Neural cell (in vitro differentiated cells): ENCODE measurements at regions not wholly inside any gene's neighbourhood (a gene's known extent, or its start where the extent isn't known, plus 50 kb on each side); places are given as distances from the start of the nearest gene placed in this dataset.
"Not testable (repeated sequence)": the region's sequence is repeated elsewhere in the genome, so short reads cannot be mapped to it uniquely, and the experiment has no call there.

ENCODE experiments used
- H2AFZ ChIP-seq: fragments of 200-600, 300-800 bp; sonication (generic), shearing (Covaris generic); 2 replicates; pipeline ENCODE4 v1.6.0; 2014; ENCODE audit warnings: low read depth, mild to moderate bottlenecking, antibody characterized with exemption, low read length, moderate library complexity
- H3F3A ChIP-seq: fragments of 200-600 bp; shearing (Covaris generic); 2 replicates; pipeline ENCODE4 v1.6.1; 2016; ENCODE audit warnings: mild to moderate bottlenecking, moderate library complexity, mixed read lengths, antibody characterized with exemption, low read length; ENCODE audit not compliant: insufficient read depth, poor library complexity, severe bottlenecking
- H3K27ac ChIP-seq: fragments of 200-600, 300-800 bp; sonication (generic), shearing (Covaris generic); 2 replicates; pipeline ENCODE4 v1.5.1; 2014; ENCODE audit warnings: mild to moderate bottlenecking, low read length, moderate library complexity
- H3K27me3 ChIP-seq: fragments of 300-800, 200-600 bp; sonication (generic), shearing (Covaris generic); 2 replicates; pipeline ENCODE4 v1.6.0; 2014; ENCODE audit warnings: mild to moderate bottlenecking, low read depth, low read length, moderate library complexity; ENCODE audit not compliant: insufficient read depth
- H3K36me3 ChIP-seq: fragments of 300-800, 200-600 bp; sonication (generic), shearing (Covaris generic); 2 replicates; pipeline ENCODE4 v1.5.1; 2014; ENCODE audit warnings: mild to moderate bottlenecking, antibody characterized with exemption, low read length, moderate library complexity; ENCODE audit not compliant: insufficient read depth
- H3K4me2 ChIP-seq: fragments of 300-800, 200-600 bp; sonication (generic), shearing (Covaris generic); 2 replicates; pipeline ENCODE4 v1.6.0; 2014; ENCODE audit warnings: mild to moderate bottlenecking, low read length
- H3K4me3 ChIP-seq: fragments of 300-800, 200-600 bp; sonication (generic), shearing (Covaris generic); 2 replicates; pipeline ENCODE4 v1.5.1; 2014; ENCODE audit warnings: mild to moderate bottlenecking, low read length, moderate library complexity
- H3K79me2 ChIP-seq: fragments of 200-600 bp; shearing (Covaris generic); replicated peaks from 2 replicates; pipeline ENCODE4 v1.6.0; 2014; ENCODE audit warnings: mild to moderate bottlenecking, low read length, moderate library complexity; ENCODE audit not compliant: insufficient read depth
- H3K9ac ChIP-seq: fragments of 300-800, 200-600 bp; sonication (generic), shearing (Covaris generic); 2 replicates; pipeline ENCODE4 v1.6.1; 2016; ENCODE audit warnings: mild to moderate bottlenecking, low read length, mixed read lengths
- H3K9me2 ChIP-seq: fragments of 200-600 bp; shearing (Covaris generic); 2 replicates; pipeline ENCODE4 v1.6.1; 2016; ENCODE audit warnings: mild to moderate bottlenecking, low read length, mixed read lengths; ENCODE audit not compliant: insufficient read depth
- H3K9me3 ChIP-seq: fragments of 200-600, 300-800 bp; sonication (generic), shearing (Covaris generic); 2 replicates; pipeline ENCODE4 v1.6.1; 2016; ENCODE audit warnings: mild to moderate bottlenecking, mixed run types, low read length, moderate library complexity, mixed read lengths
- H4K20me1 ChIP-seq: fragments of 200-600 bp; shearing (Covaris generic); 2 replicates; pipeline ENCODE4 v1.6.1; 2016; ENCODE audit warnings: mild to moderate bottlenecking, mixed run types; ENCODE audit not compliant: insufficient read depth
- EP300 ChIP-seq: fragments of 450-650 bp; conservative IDR thresholded peaks from 2 replicates; pipeline ENCODE4 v1.6.1; 2014; ENCODE audit warnings: antibody characterized with exemption, mild to moderate bottlenecking, moderate library complexity; ENCODE audit not compliant: poor library complexity, severe bottlenecking
- POLR2AphosphoS5 ChIP-seq: IDR thresholded peaks from 2 replicates; pipeline ENCODE4 v1.6.1; 2012

DNA sequence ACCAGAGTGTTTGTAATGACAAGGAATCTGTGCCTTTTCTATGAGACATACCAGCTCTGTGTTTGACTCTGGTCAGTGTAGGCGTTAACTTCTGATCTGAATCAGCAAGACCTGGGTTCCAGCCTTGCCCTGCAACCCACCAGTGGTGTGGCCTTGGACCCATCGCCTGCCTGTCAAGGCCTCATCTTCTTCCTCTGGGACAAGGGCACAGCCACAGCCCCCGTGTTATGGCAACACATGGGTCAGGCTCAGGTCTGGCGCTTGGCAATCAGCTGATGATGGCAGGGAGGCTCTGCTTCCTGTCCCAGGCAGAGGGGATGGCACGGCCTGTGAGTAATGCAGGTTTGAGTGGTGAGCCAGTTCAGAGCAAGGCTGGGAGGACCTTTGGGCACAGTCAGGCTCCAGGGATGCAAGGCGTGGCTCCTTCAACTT is 69.1 kb upstream of the PLGLB2 start:
- not testable (repeated sequence) for H2AFZ ChIP-seq, H3K9me3 ChIP-seq, H3K27ac ChIP-seq, H3K4me2 ChIP-seq, H3K9me2 ChIP-seq, H3K27me3 ChIP-seq, H3K4me3 ChIP-seq, H3F3A ChIP-seq, H3K9ac ChIP-seq, H4K20me1 ChIP-seq, H3K79me2 ChIP-seq, H3K36me3 ChIP-seq

GRCh38 chr2:87679950-87680349 is 67.9 kb upstream of the PLGLB2 start:
- H3K4me2 ChIP-seq, H3F3A ChIP-seq, H3K27me3 ChIP-seq, H3K4me3 ChIP-seq, H4K20me1 ChIP-seq, H3K27ac ChIP-seq, H3K36me3 ChIP-seq, H2AFZ ChIP-seq, H3K79me2 ChIP-seq, H3K9me2 ChIP-seq, H3K9me3 ChIP-seq, H3K9ac ChIP-seq: not testable (repeated sequence)

DNA sequence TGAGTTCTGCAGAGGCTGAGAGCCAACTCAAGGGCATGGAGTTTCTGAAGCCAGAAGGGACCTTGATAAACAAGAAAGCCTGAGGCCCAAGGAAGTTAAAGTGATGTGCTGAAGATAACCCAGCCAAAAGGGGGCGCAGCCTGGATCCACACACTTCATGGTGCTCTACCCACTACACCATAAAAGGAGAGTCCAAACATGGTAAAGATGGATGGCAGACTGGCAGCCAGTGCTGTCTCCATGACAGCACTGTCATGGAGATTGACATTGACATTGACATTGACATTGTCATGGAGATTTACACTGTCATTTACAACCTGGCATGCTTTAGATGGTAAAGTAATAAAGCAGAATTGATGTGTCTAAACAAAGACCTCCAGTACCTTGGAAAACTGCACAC is 67.2 kb upstream of the PLGLB2 start:
- H3K9me3 ChIP-seq, H3K36me3 ChIP-seq, H3K9ac ChIP-seq, H3K9me2 ChIP-seq, H2AFZ ChIP-seq, H3K27ac ChIP-seq, H3K79me2 ChIP-seq, H3K4me3 ChIP-seq, H3K27me3 ChIP-seq, H4K20me1 ChIP-seq, H3K4me2 ChIP-seq, H3F3A ChIP-seq: not testable (repeated sequence)
- TF ChIP-seq POLR2AphosphoS5 (peak; percentile 89), EP300 (peak; percentile 99)

DNA sequence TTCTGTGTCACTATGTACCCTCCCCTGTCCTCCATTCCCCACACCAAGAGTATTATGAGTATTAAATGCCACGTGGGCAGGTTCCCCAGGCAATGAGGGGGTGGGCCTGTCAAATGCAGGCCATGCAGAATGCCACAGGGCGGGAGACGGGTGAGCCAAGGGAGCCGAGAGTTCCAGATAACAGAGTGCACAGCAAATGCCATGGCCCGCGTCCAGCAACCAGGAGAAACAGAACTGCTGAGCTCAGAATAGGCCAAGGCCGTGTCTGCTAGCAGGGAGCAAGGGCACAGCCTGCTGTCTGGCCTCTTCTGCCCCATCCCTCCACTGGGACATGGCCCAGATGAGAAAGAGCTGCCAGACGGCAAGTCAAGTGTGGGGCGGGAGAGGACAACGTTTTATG is 64.4 kb upstream of the PLGLB2 start:
- H3K4me3 ChIP-seq, H3K9me3 ChIP-seq, H3K27me3 ChIP-seq, H3K9me2 ChIP-seq, H4K20me1 ChIP-seq, H3K27ac ChIP-seq, H2AFZ ChIP-seq, H3K36me3 ChIP-seq, H3K4me2 ChIP-seq, H3F3A ChIP-seq, H3K9ac ChIP-seq, H3K79me2 ChIP-seq: not testable (repeated sequence)

GRCh38 chr2:87683961-87684360 is 63.9 kb upstream of the PLGLB2 start:
- H3K27me3 ChIP-seq, H3K9me2 ChIP-seq, H3K4me3 ChIP-seq, H3K79me2 ChIP-seq, H3K9ac ChIP-seq, H3K4me2 ChIP-seq, H3F3A ChIP-seq, H4K20me1 ChIP-seq, H3K27ac ChIP-seq, H3K9me3 ChIP-seq, H3K36me3 ChIP-seq, H2AFZ ChIP-seq: not testable (repeated sequence)

- not testable (repeated sequence) for H3K4me3 ChIP-seq, H3K27ac ChIP-seq, H3F3A ChIP-seq, H3K9me2 ChIP-seq, H2AFZ ChIP-seq, H3K79me2 ChIP-seq, H4K20me1 ChIP-seq, H3K4me2 ChIP-seq, H3K9ac ChIP-seq, H3K9me3 ChIP-seq, H3K36me3 ChIP-seq, H3K27me3 ChIP-seq
Observed at GRCh38 chr2:87685558-87685957, 62.3 kb upstream of the PLGLB2 start.

DNA sequence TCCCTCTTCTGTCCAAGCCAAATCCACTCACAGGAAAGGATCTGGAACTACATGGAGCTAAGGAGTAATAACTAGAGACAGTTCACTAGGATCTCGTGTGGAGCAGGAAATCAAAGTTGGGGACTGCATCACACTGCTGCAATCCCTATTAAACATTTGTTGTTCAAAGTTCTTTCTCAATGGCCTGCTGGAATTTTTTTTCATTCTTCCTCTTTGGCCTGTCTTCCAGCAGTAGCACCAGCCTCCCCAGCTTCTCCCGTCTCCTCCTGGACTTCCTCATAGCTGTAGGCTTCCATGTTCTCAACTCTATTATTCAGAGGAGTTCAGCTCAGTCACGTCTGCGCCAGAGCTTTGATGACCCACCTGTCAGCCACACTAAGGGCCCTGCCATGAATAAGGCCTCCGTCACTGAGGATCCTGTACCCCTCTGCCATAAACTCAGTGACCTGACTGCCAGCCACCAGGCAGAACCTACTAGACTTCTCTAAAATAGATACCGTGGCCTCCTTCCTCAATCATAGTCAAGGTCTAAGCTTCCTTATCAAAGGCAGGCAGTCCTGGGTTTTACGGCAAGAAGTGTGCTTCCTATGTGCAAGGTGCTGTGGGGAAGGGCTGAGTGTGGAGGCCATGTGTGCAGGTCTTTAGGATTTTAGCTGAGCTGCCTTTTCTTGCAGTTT is 60.9 kb upstream of the PLGLB2 start:
- H3K4me2 ChIP-seq, H4K20me1 ChIP-seq, H2AFZ ChIP-seq, H3F3A ChIP-seq, H3K79me2 ChIP-seq, H3K9ac ChIP-seq, H3K4me3 ChIP-seq, H3K27ac ChIP-seq, H3K9me2 ChIP-seq, H3K9me3 ChIP-seq, H3K27me3 ChIP-seq, H3K36me3 ChIP-seq: not testable (repeated sequence)

DNA sequence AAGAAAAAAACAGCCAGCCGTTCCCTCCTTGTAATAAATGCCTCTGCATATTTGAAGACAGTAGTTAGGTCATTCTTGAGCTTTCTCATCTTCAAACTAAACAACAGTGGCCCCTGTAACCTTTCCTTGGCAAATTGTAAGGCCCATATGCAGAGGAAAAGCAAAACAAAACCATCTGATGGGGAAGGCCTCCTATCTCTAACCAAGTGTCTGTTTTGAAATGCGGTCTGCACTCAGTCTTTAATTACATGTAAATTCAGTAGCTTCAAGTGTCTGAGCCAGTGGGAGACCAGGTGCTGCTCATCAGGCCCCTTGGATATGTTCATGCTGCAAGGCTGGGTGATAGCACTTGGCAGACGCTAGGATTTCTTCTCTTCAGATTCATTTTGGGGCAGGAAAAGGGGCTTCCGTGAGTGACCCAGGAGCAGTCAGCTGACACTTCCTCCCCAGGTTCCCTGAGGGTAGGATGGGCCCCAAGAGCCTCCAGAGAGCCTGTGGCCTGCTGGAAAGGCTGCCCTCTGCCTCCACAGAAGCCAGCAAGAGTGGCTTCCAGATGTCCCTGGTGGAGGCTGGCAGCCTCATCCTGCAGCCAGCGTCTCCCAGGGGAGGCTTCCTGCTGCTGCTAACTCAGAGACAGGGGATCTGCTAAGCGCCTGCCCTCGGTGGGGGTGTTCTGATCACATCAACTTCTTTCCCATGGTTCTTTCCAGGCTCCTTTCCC is 60.2 kb upstream of the PLGLB2 start:
- H3K79me2 ChIP-seq: not testable (repeated sequence)

More for the DNA sequence above, 60.2 kb upstream of the PLGLB2 start:
- H3K4me2 ChIP-seq, H4K20me1 ChIP-seq, H3K27ac ChIP-seq, H3K9ac ChIP-seq, H3K9me3 ChIP-seq, H3K36me3 ChIP-seq, H2AFZ ChIP-seq, H3K27me3 ChIP-seq, H3K4me3 ChIP-seq, H3K9me2 ChIP-seq, H3F3A ChIP-seq: not testable (repeated sequence)
